DND-41 (cell line): ENCODE measurements at regions not wholly inside any gene's neighbourhood (a gene's known extent, or its start where the extent isn't known, plus 50 kb on each side); places are given as distances from the start of the nearest gene placed in this dataset.

Experiments used
- ATAC-seq: fragments of 200-7000 bp; cut with Tn5 transposase; 3 replicates; pipeline ENCODE4 v1.9.1; 2021; ENCODE audit warnings: low read depth; ENCODE audit not compliant: insufficient read depth
- DNase-seq: peaks from one replicate; pipeline ENCODE4 v3.0.0-alpha.2; 2020
- H2AFZ ChIP-seq: 2 replicates; pipeline ENCODE4 v1.6.0; 2012; ENCODE audit warnings: low read depth, low read length
- H3K27ac ChIP-seq: 2 replicates; pipeline ENCODE4 v1.5.1; 2012; ENCODE audit warnings: low read length, inconsistent platforms
- H3K27me3 ChIP-seq: fragments of 200-600 bp; sonication (generic); 2 replicates; pipeline ENCODE4 v1.6.0; 2012; ENCODE audit warnings: low read length, mild to moderate bottlenecking, inconsistent platforms; ENCODE audit not compliant: insufficient read depth, poor library complexity
- H3K36me3 ChIP-seq: 2 replicates; pipeline ENCODE4 v1.5.1; 2012; ENCODE audit warnings: low read length, inconsistent platforms; ENCODE audit not compliant: insufficient read depth
- H3K4me1 ChIP-seq: 2 replicates; pipeline ENCODE4 v1.5.1; 2012; ENCODE audit warnings: mild to moderate bottlenecking, low read length; ENCODE audit not compliant: insufficient read depth
- H3K4me2 ChIP-seq: 2 replicates; pipeline ENCODE4 v1.6.0; 2012; ENCODE audit warnings: mild to moderate bottlenecking, moderate library complexity, low read length, inconsistent platforms; ENCODE audit not compliant: insufficient read depth
- H3K4me3 ChIP-seq, 2 experiments: fragments of 200-600 bp in 1 of 2; shearing (Covaris generic) in 1 of 2; 2 replicates each; pipeline ENCODE4 v1.5.1; 2012 to 2016; ENCODE audit warnings: inconsistent platforms in 2 of 2, low read length in 2 of 2, mild to moderate bottlenecking in 2 of 2, low read depth in 1 of 2, moderate library complexity in 1 of 2
- H3K79me2 ChIP-seq: 2 replicates; pipeline ENCODE4 v1.6.0; 2012; ENCODE audit warnings: low read length, inconsistent platforms; ENCODE audit not compliant: insufficient read depth
- H3K9ac ChIP-seq: 2 replicates; pipeline ENCODE4 v1.6.0; 2012; ENCODE audit warnings: low read depth, mild to moderate bottlenecking, inconsistent platforms, low read length, moderate library complexity
- H3K9me3 ChIP-seq: 2 replicates; pipeline ENCODE4 v1.5.1; 2012; ENCODE audit warnings: low read length, moderate library complexity, mild to moderate bottlenecking, inconsistent platforms; ENCODE audit not compliant: insufficient read depth, severe bottlenecking
- H4K20me1 ChIP-seq: 2 replicates; pipeline ENCODE4 v1.6.0; 2012; ENCODE audit warnings: low read length; ENCODE audit not compliant: insufficient read depth
- EZH2 ChIP-seq: IDR thresholded peaks from 3 replicates; pipeline ENCODE4 v1.6.1; 2012; ENCODE audit warnings: borderline replicate concordance, low read depth, mild to moderate bottlenecking, moderate library complexity, low read length, inconsistent platforms; ENCODE audit not compliant: severe bottlenecking
- TF ChIP-seq, protein P1 (sequence below): IDR thresholded peaks from 2 replicates; pipeline ENCODE4 v1.5.1; 2012; ENCODE audit warnings: borderline replicate concordance, low read length, moderate library complexity, mild to moderate bottlenecking; ENCODE audit not compliant: poor library complexity, severe bottlenecking; ENCODE audit errors: extremely low read depth

DNA sequence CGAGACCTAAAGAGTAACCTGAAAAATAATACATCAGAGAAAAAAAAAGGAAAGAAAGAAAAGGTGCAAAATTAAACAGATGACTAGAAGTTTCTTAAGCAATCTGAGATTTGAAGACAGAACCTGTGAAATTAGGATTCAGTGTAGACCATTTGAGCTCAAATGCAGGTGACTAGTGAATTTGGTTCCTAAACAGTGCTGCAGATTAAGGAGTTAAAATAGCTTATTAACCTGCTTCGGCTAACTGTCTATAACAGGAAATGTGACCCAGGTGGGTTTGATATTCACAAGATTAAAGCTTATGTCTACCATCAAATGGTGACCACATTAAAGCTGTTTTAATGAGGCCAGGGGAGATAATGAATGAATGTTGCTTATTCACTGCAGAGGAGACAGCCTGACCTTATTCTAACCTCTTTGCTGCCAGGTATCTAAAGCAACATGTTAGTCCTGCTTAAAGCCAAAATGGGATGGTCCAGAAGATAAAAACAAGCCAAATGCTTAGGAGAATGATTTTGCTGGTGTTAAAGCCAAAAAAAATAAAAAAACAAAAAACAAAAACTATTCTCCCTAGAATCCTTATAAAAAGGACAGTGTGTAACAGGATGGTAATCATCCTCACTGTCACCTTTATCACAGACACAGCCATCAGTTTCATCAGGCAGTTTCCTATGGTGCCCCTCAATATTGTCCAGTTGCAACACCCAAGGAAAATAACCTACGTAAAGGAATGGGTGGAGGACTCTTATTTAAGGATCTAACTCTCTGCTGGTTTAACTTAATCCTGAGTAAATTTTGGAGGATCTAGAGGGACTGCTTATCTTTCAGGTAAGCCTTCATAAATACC, 769.0 kb upstream of the ZEB2 start:
- Histone ChIP-seq H2AFZ (0 out of 2 replicates have a peak overlapping the region, but pooled peaks have one; percentile 40), H3K9ac (no peak overlapping the region)
- peak; percentile 66 for ATAC-seq

GRCh38 chr2:145287736-145288135, 767.8 kb upstream of the ZEB2 start:
- no peak for TF ChIP-seq EZH2
- TF ChIP-seq, protein P1, sequence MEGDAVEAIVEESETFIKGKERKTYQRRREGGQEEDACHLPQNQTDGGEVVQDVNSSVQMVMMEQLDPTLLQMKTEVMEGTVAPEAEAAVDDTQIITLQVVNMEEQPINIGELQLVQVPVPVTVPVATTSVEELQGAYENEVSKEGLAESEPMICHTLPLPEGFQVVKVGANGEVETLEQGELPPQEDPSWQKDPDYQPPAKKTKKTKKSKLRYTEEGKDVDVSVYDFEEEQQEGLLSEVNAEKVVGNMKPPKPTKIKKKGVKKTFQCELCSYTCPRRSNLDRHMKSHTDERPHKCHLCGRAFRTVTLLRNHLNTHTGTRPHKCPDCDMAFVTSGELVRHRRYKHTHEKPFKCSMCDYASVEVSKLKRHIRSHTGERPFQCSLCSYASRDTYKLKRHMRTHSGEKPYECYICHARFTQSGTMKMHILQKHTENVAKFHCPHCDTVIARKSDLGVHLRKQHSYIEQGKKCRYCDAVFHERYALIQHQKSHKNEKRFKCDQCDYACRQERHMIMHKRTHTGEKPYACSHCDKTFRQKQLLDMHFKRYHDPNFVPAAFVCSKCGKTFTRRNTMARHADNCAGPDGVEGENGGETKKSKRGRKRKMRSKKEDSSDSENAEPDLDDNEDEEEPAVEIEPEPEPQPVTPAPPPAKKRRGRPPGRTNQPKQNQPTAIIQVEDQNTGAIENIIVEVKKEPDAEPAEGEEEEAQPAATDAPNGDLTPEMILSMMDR = no peak
- no peaks in the 10 kb centered on the region for H3K9me3 ChIP-seq
- no peak for DNase-seq
- H3K27me3 ChIP-seq = no peaks in the 10 kb centered on the region
- H3K4me3 ChIP-seq = no peak overlapping the region
- H2AFZ ChIP-seq = no peak overlapping the region
- ATAC-seq = no peak
- H3K27ac ChIP-seq = no peak overlapping the region
- no peaks in the 10 kb centered on the region for H4K20me1 ChIP-seq
- H3K36me3 ChIP-seq = no peaks in the 10 kb centered on the region
- H3K4me1 ChIP-seq = peaks cover 14% of the 10 kb centered on the region
- H3K4me2 ChIP-seq = no peak overlapping the region
- H3K9ac ChIP-seq = no peak overlapping the region
- H3K79me2 ChIP-seq = no peaks in the 10 kb centered on the region

More for the DNA sequence above, 769.0 kb upstream of the ZEB2 start:
- TF ChIP-seq, protein P1 = no peak
- TF ChIP-seq EZH2 = no peak
- H3K4me3 ChIP-seq = no peak overlapping the region
- H3K4me1 ChIP-seq = peaks cover 14% of the 10 kb centered on the region
- no peaks in the 10 kb centered on the region for H3K36me3 ChIP-seq
- no peak overlapping the region for H3K27ac ChIP-seq
- no peaks in the 10 kb centered on the region for H4K20me1 ChIP-seq
- no peaks in the 10 kb centered on the region for H3K79me2 ChIP-seq
- no peak for DNase-seq
- no peak overlapping the region for H3K4me2 ChIP-seq
- no peaks in the 10 kb centered on the region for H3K27me3 ChIP-seq
- no peaks in the 10 kb centered on the region for H3K9me3 ChIP-seq

DNA sequence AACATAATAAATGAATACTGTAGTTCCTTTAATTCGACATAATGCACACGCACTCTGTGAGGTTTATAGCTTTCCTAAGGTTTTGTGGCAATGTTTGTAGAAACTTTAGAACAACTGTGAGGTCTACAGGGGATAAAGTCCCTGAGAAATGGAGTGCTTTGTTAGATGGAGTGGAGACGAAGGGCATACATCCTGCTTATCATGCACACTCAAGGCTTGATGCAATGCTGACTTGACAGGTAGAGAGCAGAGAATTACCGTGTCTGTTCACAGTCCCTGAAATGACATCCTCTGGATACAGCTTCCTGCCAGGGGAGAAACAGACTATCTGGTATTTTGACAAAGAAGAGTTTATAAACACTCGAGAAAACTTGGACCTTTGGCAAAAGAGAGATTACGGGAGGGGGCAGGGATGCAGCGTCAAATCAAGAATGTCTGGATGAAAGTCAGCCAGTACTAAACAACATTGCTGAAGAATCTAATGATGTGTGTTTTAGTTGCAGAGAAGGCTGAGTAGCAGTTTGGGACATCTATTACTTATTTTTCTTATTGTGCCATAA, 766.9 kb upstream of the ZEB2 start:
- ATAC-seq = no peak
- DNase-seq = no peak
- H3K4me3 ChIP-seq = no peak overlapping the region

More for the DNA sequence above, 766.9 kb upstream of the ZEB2 start:
- peaks cover 14% of the 10 kb centered on the region for H3K4me1 ChIP-seq
- H3K27ac ChIP-seq = no peak overlapping the region
- no peaks in the 10 kb centered on the region for H3K79me2 ChIP-seq
- H3K4me2 ChIP-seq = no peak overlapping the region
- no peaks in the 10 kb centered on the region for H3K36me3 ChIP-seq
- no peak overlapping the region for H2AFZ ChIP-seq
- no peaks in the 10 kb centered on the region for H4K20me1 ChIP-seq
- TF ChIP-seq, protein P1 = no peak
- TF ChIP-seq EZH2 = no peak
- no peaks in the 10 kb centered on the region for H3K9me3 ChIP-seq
- H3K9ac ChIP-seq = no peak overlapping the region
- H3K27me3 ChIP-seq = no peaks in the 10 kb centered on the region
